GM19395 (cell line): ENCODE measurements at regions not wholly inside any gene's neighbourhood (a gene's known extent, or its start where the extent isn't known, plus 50 kb on each side); places are given as distances from the start of the nearest gene placed in this dataset.
"Not testable (repeated sequence)": the region's sequence is repeated elsewhere in the genome, so short reads cannot be mapped to it uniquely, and the experiment has no call there.

ENCODE experiments used
- ATAC-seq: cut with Tn5 transposase; IDR thresholded peaks from one replicate; pipeline ENCODE4 v1.9.1; 2021; ENCODE audit warnings: mild to moderate bottlenecking, moderate library complexity; ENCODE audit not compliant: unreplicated experiment

- ATAC-seq = no peak
Measured at GRCh38 chr5:82905986-82906385, 171.2 kb downstream of the TMEM167A start.

DNA sequence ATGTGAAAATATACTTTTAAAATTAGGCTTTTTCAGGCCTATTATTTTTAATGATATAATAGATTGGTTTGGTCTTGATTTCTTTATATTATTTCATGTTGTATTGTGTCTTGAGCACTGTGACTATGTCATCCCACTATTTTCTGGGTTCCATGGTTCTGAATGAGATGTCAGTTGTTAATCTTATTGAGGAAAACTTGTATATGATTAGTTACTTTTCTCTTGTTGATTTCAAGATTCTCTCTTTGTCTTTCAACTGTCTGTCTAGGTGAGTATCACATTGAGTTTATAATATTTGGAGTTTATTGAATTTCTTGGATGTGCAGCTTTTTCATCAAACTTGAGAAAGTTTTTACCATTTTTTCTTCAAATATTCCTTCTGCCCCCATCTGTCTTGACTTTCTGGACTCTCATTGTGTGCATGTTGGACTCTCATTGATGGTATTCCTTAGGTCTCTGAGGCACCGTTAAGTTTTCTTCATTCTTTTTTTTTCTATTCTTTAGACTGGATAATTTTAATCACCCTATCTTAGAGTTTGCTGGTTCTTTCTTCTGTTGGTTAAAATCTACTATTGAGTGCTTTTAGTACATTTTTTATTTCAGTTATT is 175.8 kb downstream of the TMEM167A start:
- ATAC-seq = no peak

DNA sequence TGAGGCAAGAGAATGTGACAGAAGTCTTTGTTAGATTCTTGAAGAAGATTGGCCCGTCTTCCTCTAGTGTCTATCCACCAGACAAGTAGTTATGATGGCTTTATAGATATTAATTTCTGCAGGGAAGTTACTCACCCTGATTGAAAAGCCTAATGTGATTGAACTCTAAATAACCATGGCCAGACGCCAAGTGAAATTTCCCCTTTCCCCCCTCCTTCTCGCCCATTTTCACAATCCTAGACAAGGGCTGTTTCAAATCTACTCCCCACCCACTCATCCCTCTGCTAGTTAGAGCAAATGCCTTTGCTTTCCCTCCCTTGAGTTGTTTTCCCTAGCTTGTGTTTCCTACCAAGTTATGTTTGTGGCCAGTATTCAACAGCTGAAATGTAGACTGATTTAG is 182.5 kb downstream of the TMEM167A start:
- no peak for ATAC-seq

DNA sequence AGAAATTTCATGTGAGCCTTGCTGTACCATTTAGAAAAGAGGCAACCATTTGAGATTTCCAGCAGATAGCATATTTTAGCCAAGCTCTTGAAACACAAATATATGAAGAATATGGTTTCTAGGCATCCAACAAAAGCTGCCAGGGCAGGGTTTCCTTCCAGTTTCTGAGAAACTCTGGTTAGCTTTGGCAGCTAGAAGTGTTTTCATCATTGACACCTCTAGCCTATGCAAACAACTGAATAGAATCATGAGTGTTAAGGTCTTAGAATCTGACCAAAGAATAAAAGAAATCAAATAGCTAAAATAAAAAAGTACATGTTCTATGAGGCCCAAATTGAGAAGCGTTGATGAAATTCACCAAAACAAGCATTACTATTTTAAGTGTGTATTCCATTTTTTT is 188.1 kb downstream of the TMEM167A start:
- no peak for ATAC-seq

- ATAC-seq = no peak
Measured at GRCh38 chr5:82886911-82887310, 190.3 kb downstream of the TMEM167A start.

GRCh38 chr5:82885627-82886389 is 191.4 kb downstream of the TMEM167A start:
- peak; percentile 59 for ATAC-seq

- no peak for ATAC-seq
Measured at GRCh38 chr5:82884821-82885471, 192.2 kb downstream of the TMEM167A start.

- peak; percentile 10 for ATAC-seq
Measured at GRCh38 chr5:82882316-82882715, 194.9 kb downstream of the TMEM167A start.

DNA sequence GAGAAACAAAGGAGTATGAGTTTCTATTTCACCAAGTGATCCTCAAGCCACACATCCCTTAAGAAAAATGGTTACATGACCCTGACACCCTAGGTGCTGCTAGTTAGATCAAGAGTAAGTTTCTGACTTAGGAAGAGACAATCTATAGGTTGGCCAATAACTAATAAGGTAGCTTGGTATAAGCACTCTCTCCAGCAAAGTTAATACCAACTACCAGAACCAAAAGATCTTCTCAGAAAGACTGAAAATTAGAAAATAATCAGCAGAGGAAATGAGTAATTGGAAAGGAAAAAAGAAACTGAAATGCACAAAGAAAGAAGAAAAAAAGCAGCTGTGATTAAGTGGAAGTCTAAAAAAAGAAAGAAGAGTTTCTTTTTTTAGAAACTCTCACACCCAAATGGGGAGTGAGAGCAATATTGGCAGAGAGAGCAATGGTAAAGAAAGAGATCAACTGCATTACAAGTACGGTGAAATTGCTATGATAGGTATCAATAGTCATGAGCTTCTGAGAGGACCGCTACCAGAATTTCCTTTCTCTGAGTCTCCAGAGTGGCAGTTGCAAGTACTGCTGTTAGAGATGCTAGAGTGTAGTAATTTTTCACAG is 195.5 kb downstream of the TMEM167A start:
- ATAC-seq = peak; percentile 51

GRCh38 chr5:82879089-82879488 is 198.1 kb downstream of the TMEM167A start:
- no peak for ATAC-seq

DNA sequence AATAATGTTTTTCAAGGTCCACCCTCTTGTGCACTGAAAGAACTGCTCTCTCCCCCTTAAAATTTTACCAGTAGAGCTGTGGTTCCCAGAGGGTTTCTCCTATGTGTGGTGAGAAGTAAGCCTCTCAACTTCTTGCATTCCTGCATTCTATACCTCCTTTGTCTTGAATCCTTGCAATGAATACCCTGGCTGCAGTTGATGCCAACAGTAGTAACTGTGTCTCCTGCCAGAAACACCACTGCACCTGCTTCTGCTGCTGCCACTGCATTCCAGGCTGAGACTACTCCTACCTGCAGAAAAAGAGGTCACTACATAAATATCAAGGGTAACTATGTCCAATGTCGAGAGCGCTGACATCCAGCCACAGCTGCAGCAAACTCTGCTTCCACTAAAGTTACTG is 203.7 kb downstream of the TMEM167A start:
- ATAC-seq = no peak

DNA sequence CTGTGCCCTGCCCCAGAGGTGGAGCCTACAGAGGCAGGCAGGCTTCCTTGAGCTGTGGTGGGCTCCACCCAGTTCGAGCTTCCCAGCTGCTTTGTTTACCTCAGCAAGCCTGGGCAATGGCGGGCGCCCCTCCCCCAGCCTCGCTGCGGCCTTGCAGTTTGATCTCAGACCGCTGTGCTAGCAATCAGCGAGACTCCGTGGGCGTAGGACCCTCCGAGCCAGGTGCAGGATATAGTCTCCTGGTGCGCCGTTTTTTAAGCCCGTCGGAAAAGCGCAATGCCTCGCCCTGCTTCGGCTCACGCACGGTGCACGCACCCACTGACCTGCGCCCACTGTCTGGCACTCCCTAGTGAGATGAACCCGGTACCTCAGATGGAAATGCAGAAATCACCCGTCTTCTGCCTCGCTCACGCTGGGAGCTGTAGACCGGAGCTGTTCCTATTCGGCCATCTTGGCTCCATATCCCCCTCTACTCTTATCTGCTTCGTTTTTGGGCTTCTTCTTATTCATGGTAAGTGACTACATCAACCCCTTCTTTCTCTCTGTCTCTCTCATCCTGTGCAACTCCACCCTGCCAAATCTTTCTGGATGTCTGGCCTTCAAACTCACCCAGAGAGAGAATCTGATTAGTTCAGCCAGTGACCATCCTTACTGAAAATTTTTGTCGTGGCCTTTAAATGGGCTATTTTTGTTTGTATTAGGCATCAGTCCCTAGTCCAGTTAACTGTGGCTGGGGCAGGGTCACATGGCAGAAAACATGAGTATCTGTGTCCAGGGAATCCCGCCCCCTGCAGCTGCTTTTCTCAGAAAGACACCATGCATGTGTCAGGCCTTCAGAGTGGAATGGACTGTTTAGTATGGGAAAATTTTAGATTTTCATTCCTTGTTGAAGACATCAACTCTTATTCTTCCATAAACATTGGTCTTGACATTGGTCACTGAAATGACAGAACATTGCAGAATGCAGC is 204.6 kb downstream of the TMEM167A start:
- not testable (repeated sequence) for ATAC-seq

- no peak for ATAC-seq
Measured at GRCh38 chr5:82865625-82866024, 211.6 kb downstream of the TMEM167A start.

DNA sequence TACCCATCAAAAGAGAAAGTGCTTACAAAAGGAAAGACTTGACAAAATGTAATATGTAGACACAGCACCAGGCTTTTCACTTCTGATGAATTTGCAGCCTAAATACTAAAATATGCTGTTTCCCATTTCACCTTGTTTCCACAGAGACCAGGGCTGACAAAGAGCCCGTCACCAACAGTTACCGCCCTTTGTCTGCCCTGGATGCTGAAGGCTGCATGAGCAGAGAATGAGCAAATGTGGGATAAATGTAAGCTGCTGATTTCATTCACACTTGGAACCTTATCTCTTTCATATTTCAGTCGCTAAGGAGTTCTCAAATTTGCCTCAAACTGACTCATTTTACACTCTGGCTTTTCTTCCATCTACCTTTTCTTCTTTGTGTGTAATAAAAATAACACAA is 213.9 kb downstream of the TMEM167A start:
- no peak for ATAC-seq

DNA sequence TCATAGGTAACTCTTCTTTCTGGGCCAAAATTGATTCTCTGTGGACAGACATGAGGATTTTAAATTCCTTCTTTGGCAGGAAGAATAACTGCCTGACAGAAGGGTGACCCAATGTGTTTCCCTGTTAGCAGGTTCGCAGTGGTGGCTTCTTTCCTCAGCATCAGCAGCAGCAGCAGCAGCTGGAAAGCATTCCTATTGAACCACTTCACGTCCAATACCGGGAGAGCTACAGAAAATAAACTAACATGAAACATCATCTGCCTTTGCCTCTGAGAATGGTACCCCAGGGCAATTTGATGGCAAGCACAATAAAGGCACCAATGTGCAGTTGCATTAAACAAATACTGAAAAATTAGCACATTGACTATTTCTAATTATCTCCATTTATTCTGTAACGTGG is 214.5 kb downstream of the TMEM167A start:
- no peak for ATAC-seq

DNA sequence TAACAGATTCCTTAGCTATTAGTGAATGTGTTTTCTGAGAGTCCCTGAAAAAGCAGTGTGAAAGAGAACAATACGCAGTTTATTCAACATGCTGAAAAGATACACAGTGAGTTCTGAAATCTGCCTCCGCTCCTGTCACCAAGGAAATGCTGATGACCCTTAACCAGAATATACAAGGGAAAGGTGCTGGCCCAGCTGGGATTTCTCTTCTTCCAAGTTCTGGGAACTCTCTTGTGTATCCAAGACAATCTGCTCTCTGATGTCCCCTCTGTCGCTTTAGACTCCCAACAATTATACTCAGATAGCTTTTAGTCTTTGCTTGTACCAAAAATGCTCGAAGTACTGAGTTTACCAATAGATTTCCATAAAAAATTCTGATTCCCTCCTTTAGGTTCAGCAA is 214.9 kb downstream of the TMEM167A start:
- ATAC-seq = no peak

DNA sequence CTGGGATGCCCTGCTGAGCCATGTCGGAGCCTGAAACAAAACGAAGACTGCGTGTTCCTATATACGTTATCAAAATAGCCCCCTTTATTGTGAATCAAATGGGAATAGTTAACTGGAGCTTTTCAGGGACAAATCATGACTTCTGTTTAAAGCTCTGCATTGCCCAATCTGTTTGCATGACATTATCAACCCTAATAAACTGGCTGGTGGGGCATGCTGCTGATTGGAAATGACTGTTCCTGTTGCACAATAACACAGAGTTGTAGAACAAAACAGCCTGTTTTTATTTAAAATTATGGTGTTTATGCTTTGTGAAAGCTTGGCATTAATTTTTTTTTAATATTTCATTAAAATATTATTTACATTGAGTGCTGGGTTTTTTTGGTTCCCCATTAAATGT is 215.5 kb downstream of the TMEM167A start:
- ATAC-seq = no peak

DNA sequence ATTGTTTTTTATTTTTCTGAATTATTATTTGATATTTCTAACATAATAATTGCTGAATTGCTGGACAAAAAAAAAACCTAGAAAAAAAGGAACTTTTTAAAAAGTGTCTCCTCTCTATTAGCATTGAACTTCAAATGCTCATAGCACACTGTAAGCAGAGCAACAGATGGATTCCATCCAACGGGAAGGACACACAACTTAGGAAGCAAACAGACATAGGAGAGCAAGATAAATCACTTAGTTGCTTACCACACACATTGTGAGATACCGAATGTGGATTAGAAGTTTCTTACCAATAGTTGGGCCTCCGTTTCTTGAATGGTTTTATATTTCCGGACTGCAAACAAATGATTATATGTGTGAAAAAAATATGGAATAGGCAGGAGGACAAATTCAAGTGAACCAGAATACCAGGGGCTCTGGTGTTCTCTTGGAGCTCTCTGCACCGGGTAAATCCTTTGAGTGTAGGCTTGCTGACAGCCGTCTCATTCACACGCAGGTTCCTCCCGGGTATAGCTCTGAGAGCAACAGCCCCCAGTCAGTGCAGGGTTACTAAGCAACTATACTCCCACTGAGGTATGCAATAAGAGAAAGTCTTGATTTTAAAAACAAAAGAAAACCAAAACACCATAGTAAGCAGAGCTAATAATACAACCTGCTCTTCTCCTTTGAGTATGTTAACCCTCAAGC is 217.6 kb downstream of the TMEM167A start:
- no peak for ATAC-seq

DNA sequence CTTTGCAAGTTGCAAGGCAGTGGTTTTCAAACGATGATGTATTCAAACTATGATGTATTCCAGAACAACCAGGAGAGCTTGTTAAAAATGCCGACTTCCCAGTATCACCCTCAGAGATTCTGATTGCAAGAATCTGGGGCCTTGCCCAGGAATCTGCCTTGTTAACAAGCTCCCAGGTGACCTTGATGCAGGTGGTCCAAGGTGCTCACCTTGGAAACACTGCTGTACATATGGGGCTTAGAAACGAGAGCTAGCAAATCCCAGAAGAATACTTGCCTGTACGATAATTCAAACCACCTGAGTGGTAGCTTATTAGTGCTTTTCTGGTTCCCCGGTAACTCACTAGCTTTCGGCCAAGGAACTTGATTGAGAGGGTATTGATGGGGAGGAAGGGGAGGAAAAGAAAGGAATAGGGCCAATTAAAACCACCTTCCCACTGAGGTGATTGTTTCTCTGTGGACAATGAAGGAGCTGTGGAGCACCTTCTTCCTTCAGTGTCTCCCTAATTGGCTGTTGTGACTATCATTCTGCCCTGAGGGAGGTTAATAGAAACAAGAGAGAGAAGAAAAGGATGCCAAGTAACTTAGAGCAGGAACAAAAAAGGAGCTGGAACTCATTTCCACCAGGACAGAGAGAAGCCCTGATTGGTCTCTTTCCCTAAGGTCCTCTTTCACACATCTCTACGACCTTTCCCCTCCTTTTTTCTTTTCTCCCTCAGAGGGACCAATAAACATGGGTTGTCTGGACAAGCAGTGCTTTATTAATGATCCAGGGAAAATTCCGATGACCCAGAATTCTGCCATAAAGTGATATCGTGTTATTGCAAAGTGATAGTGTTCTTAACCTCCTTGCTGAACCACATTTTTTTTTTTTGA is 218.8 kb downstream of the TMEM167A start:
- ATAC-seq = no peak
